Gastrocnemius medialis (tissue), 4 donors: ENCODE measurements at regions not wholly inside any gene's neighbourhood (a gene's known extent, or its start where the extent isn't known, plus 50 kb on each side); places are given as distances from the start of the nearest gene placed in this dataset.

Experiments used
- ATAC-seq, 2 donors: fragments of 150-250 bp; one replicate each; pipeline ENCODE4 v1.9.1; 2016
- DNase-seq, 2 donors: peaks; one replicate each; pipeline ENCODE4 v3.0.0-alpha.2; 2019
- H3K27ac ChIP-seq, 4 donors: fragments of 200-600 bp; sonication (generic); 1 replicate in 1 of 4; 2 replicates in 3 of 4; pipeline ENCODE4 v1.5.1; 2016 to 2018; ENCODE audit warnings: mild to moderate bottlenecking in 2 of 4, moderate library complexity in 1 of 4
- H3K27me3 ChIP-seq, 3 donors: fragments of 200-600 bp; sonication (generic) in 2 of 3; 1 replicate in 1 of 3; 2 replicates in 2 of 3; pipeline versions ENCODE4 v1.5.1 to v1.6.0; 2016 to 2019; ENCODE audit warnings: mild to moderate bottlenecking in 1 of 3, moderate library complexity in 1 of 3
- H3K36me3 ChIP-seq, 2 donors: fragments of 200-600 bp; sonication (generic) in 1 of 2; one replicate each; pipeline ENCODE4 v1.5.1; 2017 to 2018
- H3K4me1 ChIP-seq, 2 donors: fragments of 200-600 bp; sonication (generic) in 1 of 2; one replicate each; pipeline ENCODE4 v1.5.1; 2016 to 2017; ENCODE audit warnings: mild to moderate bottlenecking in 2 of 2
- H3K4me3 ChIP-seq, 4 donors: fragments of 200-600 bp; sonication (generic) in 3 of 4; 1 replicate in 1 of 4; 2 replicates in 3 of 4; pipeline ENCODE4 v1.5.1; 2016 to 2019; ENCODE audit warnings: mild to moderate bottlenecking in 2 of 4
- H3K9me3 ChIP-seq, 3 donors: fragments of 200-600 bp; sonication (generic) in 2 of 3; 1 replicate in 1 of 3; 2 replicates in 2 of 3; pipeline ENCODE4 v1.5.1; 2016 to 2019
- POLR2A ChIP-seq, 2 donors: fragments of 450-650 bp; IDR thresholded peaks; one replicate each; pipeline ENCODE4 v1.6.1; 2017; ENCODE audit warnings: antibody characterized with exemption in 2 of 2, mild to moderate bottlenecking in 2 of 2, moderate library complexity in 2 of 2
- in situ Hi-C, 4 donors: fragments of 200-750 bp; cut with MboI; loops; one replicate each; pipeline versions ENCODE4 v1.15.0 to v1.8.0; 2017; ENCODE audit warnings: low sequenced_read_pairs in 4 of 4
- intact Hi-C: fragments of 100-400 bp; cut with DNase I; formaldehyde crosslinking; loops from one replicate; pipeline ENCODE4 v1.15.1; 2023; ENCODE audit warnings: low total_unique reads
- TF ChIP-seq, protein P1 (sequence below), 5 experiments: fragments of 450-650 bp in 3 of 5; fragments of 200-600 bp in 2 of 5; sonication (generic) in 2 of 5; IDR thresholded peaks in 4 of 5; conservative IDR thresholded peaks in 1 of 5; 1 replicate in 4 of 5; 2 replicates in 1 of 5; pipeline ENCODE4 v1.5.1; 2016 to 2019; ENCODE audit warnings: antibody characterized with exemption in 5 of 5, mild to moderate bottlenecking in 3 of 5, moderate library complexity in 3 of 5

DNA sequence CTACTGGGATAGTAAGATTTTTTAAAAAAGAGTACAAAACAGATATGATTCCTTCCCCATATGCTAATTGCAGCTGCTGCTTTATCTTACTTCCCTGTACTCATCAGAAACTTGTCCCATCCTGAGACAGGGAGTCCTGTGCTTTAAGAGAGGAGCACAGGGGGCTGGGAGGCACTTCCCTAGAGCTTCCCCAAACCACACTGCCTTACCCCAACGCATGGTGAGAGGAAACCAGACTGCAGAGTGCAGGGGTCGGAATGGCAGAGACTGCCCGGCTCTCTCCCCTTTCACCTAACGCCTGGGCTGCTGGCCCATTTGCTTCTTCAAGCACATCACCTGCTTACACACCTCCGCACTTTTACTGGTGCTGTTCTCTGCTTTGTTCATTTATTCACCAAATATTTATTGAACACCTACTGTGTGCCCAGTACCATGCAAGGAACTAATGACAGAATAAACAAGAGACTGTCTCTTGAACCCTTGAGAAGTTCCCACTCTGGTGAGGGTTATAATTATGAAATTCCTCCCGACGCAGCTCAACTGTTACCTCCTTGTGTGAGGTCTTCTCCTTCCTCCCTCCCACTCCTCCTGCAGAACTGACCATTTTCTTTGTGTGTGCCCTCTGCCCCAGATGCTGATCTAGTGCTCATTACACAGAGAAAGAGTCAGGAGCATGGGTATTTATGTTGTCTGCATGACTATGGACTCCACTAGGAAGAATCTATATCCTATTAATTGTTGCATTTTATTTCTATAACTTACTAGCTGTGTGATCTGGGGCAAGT is 289.7 kb downstream of the TCF7L2 start:
- Histone ChIP-seq H3K4me3 (no peak overlapping the region), H3K4me1 (no peaks in the 10 kb centered on the region), H3K36me3 (no peaks in the 10 kb centered on the region), H3K9me3 (no peaks in the 10 kb centered on the region), H3K27ac (no peak overlapping the region), H3K27me3 (no peaks in the 10 kb centered on the region)
- DNase-seq (no peak), ATAC-seq (no peak)
- intact Hi-C loops: no loop called here
- in situ Hi-C loops: no loop called here
- TF ChIP-seq, protein P1, sequence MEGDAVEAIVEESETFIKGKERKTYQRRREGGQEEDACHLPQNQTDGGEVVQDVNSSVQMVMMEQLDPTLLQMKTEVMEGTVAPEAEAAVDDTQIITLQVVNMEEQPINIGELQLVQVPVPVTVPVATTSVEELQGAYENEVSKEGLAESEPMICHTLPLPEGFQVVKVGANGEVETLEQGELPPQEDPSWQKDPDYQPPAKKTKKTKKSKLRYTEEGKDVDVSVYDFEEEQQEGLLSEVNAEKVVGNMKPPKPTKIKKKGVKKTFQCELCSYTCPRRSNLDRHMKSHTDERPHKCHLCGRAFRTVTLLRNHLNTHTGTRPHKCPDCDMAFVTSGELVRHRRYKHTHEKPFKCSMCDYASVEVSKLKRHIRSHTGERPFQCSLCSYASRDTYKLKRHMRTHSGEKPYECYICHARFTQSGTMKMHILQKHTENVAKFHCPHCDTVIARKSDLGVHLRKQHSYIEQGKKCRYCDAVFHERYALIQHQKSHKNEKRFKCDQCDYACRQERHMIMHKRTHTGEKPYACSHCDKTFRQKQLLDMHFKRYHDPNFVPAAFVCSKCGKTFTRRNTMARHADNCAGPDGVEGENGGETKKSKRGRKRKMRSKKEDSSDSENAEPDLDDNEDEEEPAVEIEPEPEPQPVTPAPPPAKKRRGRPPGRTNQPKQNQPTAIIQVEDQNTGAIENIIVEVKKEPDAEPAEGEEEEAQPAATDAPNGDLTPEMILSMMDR (IDR thresholded peaks at IDR 0.05 in 4 of 5, conservative IDR thresholded peaks at IDR 0.05 in 1 of 5): no peak
- no peak for TF ChIP-seq POLR2A (IDR thresholded peaks at IDR 0.05)

DNA sequence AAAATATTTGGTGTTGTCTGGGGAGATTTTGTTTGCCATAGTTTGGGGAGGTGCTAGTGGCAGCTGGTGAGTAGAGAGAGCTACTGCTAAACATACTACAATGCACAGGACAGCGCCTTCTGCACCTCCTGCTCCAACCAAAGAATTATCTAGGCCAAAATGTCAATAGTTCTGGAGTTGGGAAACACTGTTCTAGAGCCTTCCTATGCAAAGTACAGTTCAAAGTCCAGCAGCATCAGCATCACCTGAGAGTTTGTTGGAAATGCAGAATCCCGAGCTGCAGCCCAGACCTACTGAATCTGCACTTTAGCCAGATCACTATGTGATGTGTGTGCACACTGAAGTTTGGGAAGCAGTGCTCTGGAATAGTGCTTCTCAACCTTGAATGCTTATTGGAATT is 290.7 kb downstream of the TCF7L2 start:
- Histone ChIP-seq H3K27me3 (no peaks in the 10 kb centered on the region), H3K36me3 (no peaks in the 10 kb centered on the region), H3K4me1 (no peaks in the 10 kb centered on the region), H3K4me3 (no peak overlapping the region), H3K27ac (no peak overlapping the region), H3K9me3 (no peaks in the 10 kb centered on the region)
- no peak for TF ChIP-seq POLR2A (IDR thresholded peaks at IDR 0.05)
- TF ChIP-seq, protein P1 (IDR thresholded peaks at IDR 0.05 in 4 of 5, conservative IDR thresholded peaks at IDR 0.05 in 1 of 5): no peak
- in situ Hi-C loops: no loop called here
- intact Hi-C loops: no loop called here
- ATAC-seq (no peak), DNase-seq (no peak)

DNA sequence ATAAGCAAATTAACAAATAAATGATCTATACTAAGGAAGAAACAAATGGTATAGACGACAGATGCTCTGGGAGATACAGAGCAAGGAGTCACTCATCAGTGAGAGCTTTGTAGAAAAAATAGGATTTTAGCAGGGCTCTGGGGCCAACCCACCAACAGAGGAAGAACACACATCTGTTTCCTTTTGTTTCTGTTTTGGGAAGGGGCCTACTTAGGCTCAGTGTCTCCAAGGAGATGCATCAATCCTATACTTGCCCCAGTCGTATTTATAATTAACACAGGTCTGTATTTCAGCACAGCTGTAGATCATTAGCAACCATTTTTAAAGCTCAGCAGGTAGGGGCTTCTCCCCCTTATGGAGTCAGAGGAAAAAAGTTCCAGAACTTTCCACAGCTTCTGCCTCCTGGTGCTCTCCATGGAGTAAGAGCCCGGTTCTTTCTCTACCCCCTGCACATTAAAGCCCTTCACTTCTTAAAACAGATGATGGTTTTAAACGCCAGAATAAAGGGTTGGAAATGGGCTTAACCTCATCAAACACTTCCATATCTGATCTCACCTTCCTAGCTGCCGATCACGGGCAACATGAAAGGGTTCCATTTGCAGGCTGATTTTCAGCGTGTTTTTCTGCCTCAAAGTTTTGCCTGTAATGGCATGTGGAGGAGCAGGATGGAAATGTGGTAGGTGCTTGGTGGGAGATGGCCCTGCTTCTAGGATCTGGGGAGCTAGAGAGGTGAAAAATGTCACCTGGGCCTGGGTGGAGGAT is 291.7 kb downstream of the TCF7L2 start:
- in situ Hi-C loops: no loop called here
- Histone ChIP-seq H3K4me1 (no peaks in the 10 kb centered on the region), H3K27ac (no peak overlapping the region), H3K27me3 (no peaks in the 10 kb centered on the region), H3K4me3 (no peak overlapping the region), H3K36me3 (no peaks in the 10 kb centered on the region), H3K9me3 (no peaks in the 10 kb centered on the region)
- TF ChIP-seq, protein P1 (IDR thresholded peaks at IDR 0.05 in 4 of 5, conservative IDR thresholded peaks at IDR 0.05 in 1 of 5): no peak
- TF ChIP-seq POLR2A (IDR thresholded peaks at IDR 0.05): no peak
- DNase-seq (no peak), ATAC-seq (no peak)
- intact Hi-C loops: no loop called here

DNA sequence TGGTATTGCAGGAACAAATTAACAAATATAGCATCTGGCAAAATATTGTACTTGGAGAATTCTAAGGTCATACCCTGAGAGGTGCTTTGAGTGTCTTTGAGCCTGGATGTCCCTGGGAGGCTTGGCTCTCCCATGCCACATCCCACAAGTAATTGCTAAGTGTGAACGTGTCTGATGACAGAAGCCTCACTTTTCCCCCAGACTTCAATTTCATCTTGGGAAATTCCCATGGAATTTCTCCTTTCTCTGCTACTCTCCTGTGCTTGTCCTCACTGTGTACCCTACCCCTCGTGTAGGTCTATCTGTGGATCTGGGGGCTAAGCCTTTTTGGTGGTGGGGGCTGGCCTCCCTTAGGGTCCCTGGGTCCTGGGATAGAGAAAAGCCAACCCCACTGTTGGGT is 293.3 kb downstream of the TCF7L2 start:
- in situ Hi-C loops (no loop called here), intact Hi-C loops (no loop called here)
- ATAC-seq (no peak), DNase-seq (no peak)
- Histone ChIP-seq H3K4me1 (no peaks in the 10 kb centered on the region), H3K27ac (no peak overlapping the region), H3K4me3 (no peak overlapping the region), H3K9me3 (no peaks in the 10 kb centered on the region), H3K27me3 (no peaks in the 10 kb centered on the region), H3K36me3 (no peaks in the 10 kb centered on the region)
- TF ChIP-seq POLR2A (IDR thresholded peaks at IDR 0.05): no peak
- TF ChIP-seq, protein P1 (IDR thresholded peaks at IDR 0.05 in 4 of 5, conservative IDR thresholded peaks at IDR 0.05 in 1 of 5): no peak
